ENCODE measurements at regions not wholly inside any gene's neighbourhood (a gene's known extent, or its start where the extent isn't known, plus 50 kb on each side); places are given as distances from the start of the nearest gene placed in this dataset.
"Not testable (repeated sequence)": the region's sequence is repeated elsewhere in the genome, so short reads cannot be mapped to it uniquely, and the experiment has no call there.

GRCh38 chr7:79995741-79996140 lies 138.9 kb upstream of the GNAI1 start:
- H3K27ac Mint-ChIP-seq; H3K9me3 Mint-ChIP-seq; H3K4me3 Mint-ChIP-seq; H3K4me1 Mint-ChIP-seq (ENCODE audit: low read depth); H3K27me3 Mint-ChIP-seq (ENCODE audit: low read depth); H3K36me3 Mint-ChIP-seq (ENCODE audit: low read depth): not testable (repeated sequence)

DNA sequence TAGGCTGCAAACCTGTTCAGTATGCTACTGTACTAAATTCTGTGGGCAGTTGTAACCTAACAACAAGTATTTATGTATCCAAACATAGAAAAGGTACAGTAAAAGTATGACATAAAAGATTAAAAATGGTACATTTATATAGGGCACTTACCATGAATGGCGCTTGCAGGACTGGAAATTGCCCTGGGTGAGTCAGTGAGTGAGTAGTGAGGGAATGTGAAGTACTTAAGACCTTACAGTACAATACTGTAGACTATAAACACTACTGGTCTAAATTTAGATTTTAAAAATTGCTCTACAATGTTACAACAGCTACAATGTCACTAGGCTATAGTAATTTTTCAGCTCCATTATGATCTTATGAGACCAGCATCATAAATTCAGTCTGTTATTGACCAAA lies 146.0 kb upstream of the GNAI1 start:
- H3K4me1 Mint-ChIP-seq (ENCODE audit: low read depth): no peaks in the 10 kb centered on the region
- H3K9me3 Mint-ChIP-seq: no peaks in the 10 kb centered on the region
- no peak overlapping the region for H3K27ac Mint-ChIP-seq
- H3K36me3 Mint-ChIP-seq (ENCODE audit: low read depth): no peaks in the 10 kb centered on the region
- no peaks in the 10 kb centered on the region for H3K27me3 Mint-ChIP-seq (ENCODE audit: low read depth)
- no peak overlapping the region for H3K4me3 Mint-ChIP-seq

DNA sequence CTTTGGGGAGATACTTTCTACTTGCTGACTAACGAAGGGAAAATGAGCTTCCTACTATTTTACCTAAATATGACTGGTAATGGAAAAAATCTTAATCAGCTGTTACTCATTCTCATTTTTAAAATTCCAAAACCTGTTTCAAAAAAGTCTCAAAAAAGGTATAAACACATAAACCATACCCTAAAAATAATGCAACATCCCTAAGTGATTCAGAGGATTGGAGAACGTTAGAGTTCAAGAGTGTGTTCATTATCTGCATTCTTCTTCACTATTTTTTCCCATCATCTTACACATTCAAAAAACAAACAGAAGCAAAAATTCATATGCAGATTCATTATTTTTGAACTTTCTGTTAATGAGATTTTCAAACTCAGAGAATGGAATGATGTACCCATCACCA lies 150.4 kb upstream of the GNAI1 start:
- Mint-ChIP-seq H3K36me3 (ENCODE audit: low read depth) (no peaks in the 10 kb centered on the region), H3K4me1 (ENCODE audit: low read depth) (no peaks in the 10 kb centered on the region), H3K27me3 (ENCODE audit: low read depth) (no peaks in the 10 kb centered on the region), H3K9me3 (no peaks in the 10 kb centered on the region), H3K27ac (no peak overlapping the region), H3K4me3 (no peak overlapping the region)

GRCh38 chr7:79982141-79982770 lies 152.4 kb upstream of the GNAI1 start:
- no peaks in the 10 kb centered on the region for H3K27me3 Mint-ChIP-seq (ENCODE audit: low read depth)
- H3K4me3 Mint-ChIP-seq: no peak overlapping the region
- no peak overlapping the region for H3K27ac Mint-ChIP-seq
- no peaks in the 10 kb centered on the region for H3K36me3 Mint-ChIP-seq (ENCODE audit: low read depth)
- H3K4me1 Mint-ChIP-seq (ENCODE audit: low read depth): no peaks in the 10 kb centered on the region
- H3K9me3 Mint-ChIP-seq: peaks cover 2% of the 10 kb centered on the region

GRCh38 chr7:79980376-79980775 lies 154.3 kb upstream of the GNAI1 start:
- H3K4me1 Mint-ChIP-seq (ENCODE audit: low read depth): no peaks in the 10 kb centered on the region
- H3K27me3 Mint-ChIP-seq (ENCODE audit: low read depth): no peaks in the 10 kb centered on the region
- H3K4me3 Mint-ChIP-seq: no peak overlapping the region
- H3K36me3 Mint-ChIP-seq (ENCODE audit: low read depth): no peaks in the 10 kb centered on the region
- H3K9me3 Mint-ChIP-seq: peaks cover 2% of the 10 kb centered on the region
- H3K27ac Mint-ChIP-seq: no peak overlapping the region

DNA sequence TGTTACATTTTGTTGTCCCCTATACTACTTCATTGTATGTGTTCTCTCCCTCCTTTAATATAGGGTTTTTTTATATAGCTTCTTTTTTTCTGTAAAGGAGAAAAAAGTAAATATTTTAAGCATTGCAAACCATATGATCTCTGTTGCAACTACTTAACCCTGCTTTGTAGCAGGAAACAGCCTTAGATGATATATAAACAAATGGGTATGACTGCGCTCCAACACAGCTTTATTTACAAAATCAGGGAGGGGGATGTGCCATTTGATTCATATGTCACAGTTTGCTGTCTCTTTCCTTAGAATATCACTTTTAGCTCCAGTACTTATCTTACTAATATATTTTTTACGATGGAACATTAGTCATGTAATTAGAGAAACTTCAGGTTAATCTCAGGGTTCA lies 155.2 kb upstream of the GNAI1 start:
- Mint-ChIP-seq H3K4me3 (no peak overlapping the region), H3K27me3 (ENCODE audit: low read depth) (no peaks in the 10 kb centered on the region), H3K4me1 (ENCODE audit: low read depth) (no peaks in the 10 kb centered on the region), H3K36me3 (ENCODE audit: low read depth) (no peaks in the 10 kb centered on the region), H3K9me3 (peaks cover 2% of the 10 kb centered on the region), H3K27ac (no peak overlapping the region)

GRCh38 chr7:79977481-79977880 lies 157.2 kb upstream of the GNAI1 start:
- Mint-ChIP-seq H3K27ac (no peak overlapping the region), H3K36me3 (ENCODE audit: low read depth) (no peaks in the 10 kb centered on the region), H3K4me3 (no peak overlapping the region), H3K4me1 (ENCODE audit: low read depth) (no peaks in the 10 kb centered on the region), H3K27me3 (ENCODE audit: low read depth) (no peaks in the 10 kb centered on the region), H3K9me3 (peaks cover 2% of the 10 kb centered on the region)

- not testable (repeated sequence) for H3K36me3 Mint-ChIP-seq (ENCODE audit: low read depth); H3K9me3 Mint-ChIP-seq; H3K27me3 Mint-ChIP-seq (ENCODE audit: low read depth); H3K4me1 Mint-ChIP-seq (ENCODE audit: low read depth); H3K27ac Mint-ChIP-seq
- peak overlapping the region; percentile 44 for H3K4me3 Mint-ChIP-seq
These were observed 158.0 kb upstream of the GNAI1 start for GRCh38 chr7:79976711-79977020.

DNA sequence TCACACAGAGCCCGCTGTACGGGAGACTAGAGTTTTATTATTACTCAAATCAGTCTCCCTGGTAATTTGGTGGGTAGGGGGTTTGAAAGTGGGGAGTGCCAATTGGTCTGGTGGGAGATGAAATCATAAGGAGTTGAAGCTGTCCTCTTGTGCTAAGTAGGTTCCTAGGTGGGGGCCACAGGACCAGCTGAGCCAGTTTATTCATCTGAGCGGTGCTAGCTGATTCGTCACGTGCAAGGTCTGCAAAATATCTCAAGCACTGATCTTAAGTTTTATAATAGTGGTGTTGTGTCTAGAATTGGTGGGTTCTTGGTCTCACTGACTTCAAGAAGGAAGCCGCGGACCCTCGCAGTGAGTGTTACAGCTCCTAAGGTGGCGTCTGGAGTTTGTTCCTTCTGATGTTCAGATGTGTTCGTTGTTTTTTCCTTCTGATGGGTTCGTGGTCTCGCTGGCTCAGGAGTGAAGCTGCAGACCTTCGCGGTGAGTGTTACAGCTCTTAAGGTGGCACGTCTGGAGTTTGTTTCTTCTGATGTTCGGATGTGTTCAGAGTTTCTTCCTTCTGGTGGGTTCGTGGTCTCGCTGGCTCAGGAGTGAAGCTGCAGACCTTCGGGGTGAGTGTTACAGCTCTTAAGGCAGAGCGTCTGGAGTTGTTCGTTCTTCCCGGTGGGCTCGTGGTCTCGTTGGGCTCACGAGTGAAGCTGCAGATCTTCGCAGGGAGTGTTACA lies 158.5 kb upstream of the GNAI1 start:
- not testable (repeated sequence) for H3K36me3 Mint-ChIP-seq (ENCODE audit: low read depth); H3K27ac Mint-ChIP-seq; H3K9me3 Mint-ChIP-seq; H3K4me1 Mint-ChIP-seq (ENCODE audit: low read depth); H3K27me3 Mint-ChIP-seq (ENCODE audit: low read depth)
- peak overlapping the region; percentile 44 for H3K4me3 Mint-ChIP-seq

- H3K36me3 Mint-ChIP-seq (ENCODE audit: low read depth): no peaks in the 10 kb centered on the region
- peaks cover 2% of the 10 kb centered on the region for H3K9me3 Mint-ChIP-seq
- H3K4me1 Mint-ChIP-seq (ENCODE audit: low read depth): no peaks in the 10 kb centered on the region
- no peak overlapping the region for H3K27ac Mint-ChIP-seq
- no peaks in the 10 kb centered on the region for H3K27me3 Mint-ChIP-seq (ENCODE audit: low read depth)
- no peak overlapping the region for H3K4me3 Mint-ChIP-seq
These were observed 161.2 kb upstream of the GNAI1 start for GRCh38 chr7:79973455-79973854.

- H3K9me3 Mint-ChIP-seq: no peaks in the 10 kb centered on the region
- H3K27me3 Mint-ChIP-seq (ENCODE audit: low read depth): no peaks in the 10 kb centered on the region
- no peaks in the 10 kb centered on the region for H3K36me3 Mint-ChIP-seq (ENCODE audit: low read depth)
- H3K27ac Mint-ChIP-seq: no peak overlapping the region
- no peaks in the 10 kb centered on the region for H3K4me1 Mint-ChIP-seq (ENCODE audit: low read depth)
- no peak overlapping the region for H3K4me3 Mint-ChIP-seq
These were observed 163.6 kb upstream of the GNAI1 start for GRCh38 chr7:79971058-79971457.

GRCh38 chr7:79968894-79969293 lies 165.7 kb upstream of the GNAI1 start:
- H3K27ac Mint-ChIP-seq: no peak overlapping the region
- no peaks in the 10 kb centered on the region for H3K27me3 Mint-ChIP-seq (ENCODE audit: low read depth)
- H3K4me3 Mint-ChIP-seq: no peak overlapping the region
- H3K36me3 Mint-ChIP-seq (ENCODE audit: low read depth): no peaks in the 10 kb centered on the region
- H3K4me1 Mint-ChIP-seq (ENCODE audit: low read depth): no peaks in the 10 kb centered on the region
- H3K9me3 Mint-ChIP-seq: no peaks in the 10 kb centered on the region

DNA sequence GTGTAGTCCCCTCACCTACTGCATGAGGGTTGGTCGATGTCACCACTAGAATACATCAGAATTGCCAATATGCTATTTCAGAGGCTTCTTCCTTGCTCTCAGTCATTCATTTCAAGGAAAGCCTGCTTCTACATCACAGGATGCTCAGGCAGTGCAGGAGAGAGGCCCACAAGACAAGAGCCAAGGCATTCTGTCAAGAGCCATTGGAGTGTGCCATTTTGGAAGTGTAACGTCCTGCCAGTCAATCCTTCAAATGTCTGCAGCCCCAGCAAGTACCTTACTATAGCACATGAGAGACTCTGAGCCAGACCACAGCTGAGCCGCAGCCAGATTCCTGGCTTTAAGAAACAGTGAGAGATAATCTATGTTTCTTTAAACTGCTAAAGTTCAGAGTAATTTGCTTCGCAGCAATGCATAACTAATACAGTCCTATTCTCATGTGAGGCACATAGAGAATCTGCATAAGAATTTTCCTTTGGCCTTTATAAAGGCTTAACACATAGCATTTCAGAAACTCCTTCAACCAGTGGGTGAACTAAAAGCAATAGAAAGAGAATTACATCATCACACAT lies 166.5 kb upstream of the GNAI1 start:
- no peak overlapping the region for H3K4me3 Mint-ChIP-seq
- H3K9me3 Mint-ChIP-seq: no peaks in the 10 kb centered on the region
- H3K27me3 Mint-ChIP-seq (ENCODE audit: low read depth): no peaks in the 10 kb centered on the region
- H3K27ac Mint-ChIP-seq: no peak overlapping the region
- no peaks in the 10 kb centered on the region for H3K4me1 Mint-ChIP-seq (ENCODE audit: low read depth)
- no peaks in the 10 kb centered on the region for H3K36me3 Mint-ChIP-seq (ENCODE audit: low read depth)

GRCh38 chr7:79965946-79966345 lies 168.7 kb upstream of the GNAI1 start:
- Mint-ChIP-seq H3K9me3 (no peaks in the 10 kb centered on the region), H3K36me3 (ENCODE audit: low read depth) (no peaks in the 10 kb centered on the region), H3K4me3 (no peak overlapping the region), H3K27me3 (ENCODE audit: low read depth) (no peaks in the 10 kb centered on the region), H3K4me1 (ENCODE audit: low read depth) (no peaks in the 10 kb centered on the region), H3K27ac (no peak overlapping the region)

DNA sequence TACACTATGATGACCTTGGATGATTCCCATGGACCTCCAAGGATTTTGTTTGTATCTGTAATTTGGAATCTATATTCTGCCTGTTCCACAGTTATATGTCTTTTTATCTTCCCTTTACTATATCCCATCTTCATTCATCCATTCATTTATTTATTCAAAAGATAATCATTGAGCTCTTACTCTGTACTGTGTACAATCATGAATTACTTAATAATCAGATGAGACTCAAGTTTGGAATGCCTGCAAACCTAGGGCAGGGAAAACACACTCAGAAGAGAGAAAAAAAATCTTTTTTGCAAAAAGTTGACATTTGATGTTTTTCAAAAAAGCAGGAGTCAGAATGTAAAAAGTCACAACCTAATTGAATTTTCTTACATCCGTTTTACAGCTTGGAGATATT lies 170.2 kb upstream of the GNAI1 start:
- H3K9me3 Mint-ChIP-seq: no peaks in the 10 kb centered on the region
- no peaks in the 10 kb centered on the region for H3K4me1 Mint-ChIP-seq (ENCODE audit: low read depth)
- H3K27me3 Mint-ChIP-seq (ENCODE audit: low read depth): no peaks in the 10 kb centered on the region
- no peaks in the 10 kb centered on the region for H3K36me3 Mint-ChIP-seq (ENCODE audit: low read depth)
- no peak overlapping the region for H3K4me3 Mint-ChIP-seq
- H3K27ac Mint-ChIP-seq: no peak overlapping the region
